ENCODE measurements at regions not wholly inside any gene's neighbourhood (a gene's known extent, or its start where the extent isn't known, plus 50 kb on each side); places are given as distances from the start of the nearest gene placed in this dataset.

DNA sequence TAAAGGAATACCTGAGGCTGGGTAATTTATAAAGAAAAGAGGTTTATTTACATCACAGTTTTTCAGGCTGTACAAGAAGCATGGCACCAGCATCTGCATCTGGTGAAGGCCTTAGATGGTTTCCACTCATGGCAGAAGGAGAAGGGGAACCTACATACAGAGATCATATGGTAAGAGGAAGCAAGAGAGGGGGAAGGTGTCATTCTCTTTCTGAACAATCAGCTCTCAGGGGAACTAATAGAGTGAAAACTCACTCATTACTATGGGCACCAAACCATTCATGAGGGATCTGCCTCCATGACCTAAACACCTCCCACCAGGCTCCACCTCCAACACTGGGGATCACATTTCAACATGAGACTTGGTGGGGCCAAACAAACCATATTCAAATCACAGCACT lies 61.7 kb upstream of the PPP1R2C start:
- TF ChIP-seq CTCF (IDR thresholded peaks at IDR 0.05) (no peak), POLR2A (IDR thresholded peaks at IDR 0.05) (no peak), POLR2AphosphoS5 (IDR thresholded peaks at IDR 0.05) (no peak)
